ELF-1 (cell line): ENCODE measurements at regions not wholly inside any gene's neighbourhood (a gene's known extent, or its start where the extent isn't known, plus 50 kb on each side); places are given as distances from the start of the nearest gene placed in this dataset.
"Not testable (repeated sequence)": the region's sequence is repeated elsewhere in the genome, so short reads cannot be mapped to it uniquely, and the experiment has no call there.

Experiments
- DNase-seq: peaks from one replicate; pipeline ENCODE4 v3.0.0-alpha.2; 2016; ENCODE audit warnings: low read depth, low spot score

- no peak for DNase-seq
Observed at GRCh38 chr6:74720923-74721322, 484.9 kb downstream of the COL12A1 start.

GRCh38 chr6:74717591-74717990 lies 488.3 kb downstream of the COL12A1 start:
- no peak for DNase-seq

- no peak for DNase-seq
Observed at GRCh38 chr6:74715355-74716085, 490.3 kb downstream of the COL12A1 start.

GRCh38 chr6:74713941-74714340 lies 491.9 kb downstream of the COL12A1 start:
- no peak for DNase-seq

- no peak for DNase-seq
Observed at GRCh38 chr6:74705451-74705850, 500.4 kb downstream of the COL12A1 start.

GRCh38 chr6:74704540-74704939 lies 501.3 kb downstream of the COL12A1 start:
- DNase-seq, result not testable (repeated sequence)

- no peak for DNase-seq
Observed at GRCh38 chr6:74690365-74690764, 515.5 kb downstream of the COL12A1 start.

- no peak for DNase-seq
Observed at GRCh38 chr6:74689601-74690000, 516.3 kb downstream of the COL12A1 start.

- no peak for DNase-seq
Observed at GRCh38 chr6:74677463-74677862, 528.4 kb downstream of the COL12A1 start.

- no peak for DNase-seq
Observed at GRCh38 chr6:74676906-74677305, 528.9 kb downstream of the COL12A1 start.

- DNase-seq, result no peak
Observed at GRCh38 chr6:74674377-74674776, 531.5 kb downstream of the COL12A1 start.

- DNase-seq, result no peak
Observed at GRCh38 chr6:74671558-74672025, 534.3 kb downstream of the COL12A1 start.

- DNase-seq, result no peak
Observed at GRCh38 chr6:74658391-74658790, 547.5 kb downstream of the COL12A1 start.

- no peak for DNase-seq
Observed at GRCh38 chr6:74657931-74658330, 547.9 kb downstream of the COL12A1 start.

- no peak for DNase-seq
Observed at GRCh38 chr6:74657011-74657410, 548.8 kb downstream of the COL12A1 start.

GRCh38 chr6:74656453-74656852 lies 549.4 kb downstream of the COL12A1 start:
- DNase-seq, result no peak

- no peak for DNase-seq
Observed at GRCh38 chr6:74654296-74654695, 551.6 kb downstream of the COL12A1 start.

- no peak for DNase-seq
Observed at GRCh38 chr6:74651948-74652842, 553.7 kb downstream of the COL12A1 start.

- no peak for DNase-seq
Observed at GRCh38 chr6:74650668-74651067, 555.2 kb downstream of the COL12A1 start.

GRCh38 chr6:74646461-74646860 lies 559.4 kb downstream of the COL12A1 start:
- no peak for DNase-seq

GRCh38 chr6:74645108-74645849 lies 560.6 kb downstream of the COL12A1 start:
- DNase-seq, result no peak

GRCh38 chr6:74642101-74642500 lies 563.8 kb downstream of the COL12A1 start:
- DNase-seq, result no peak
